ENCODE measurements at regions not wholly inside any gene's neighbourhood (a gene's known extent, or its start where the extent isn't known, plus 50 kb on each side); places are given as distances from the start of the nearest gene placed in this dataset.

DNA sequence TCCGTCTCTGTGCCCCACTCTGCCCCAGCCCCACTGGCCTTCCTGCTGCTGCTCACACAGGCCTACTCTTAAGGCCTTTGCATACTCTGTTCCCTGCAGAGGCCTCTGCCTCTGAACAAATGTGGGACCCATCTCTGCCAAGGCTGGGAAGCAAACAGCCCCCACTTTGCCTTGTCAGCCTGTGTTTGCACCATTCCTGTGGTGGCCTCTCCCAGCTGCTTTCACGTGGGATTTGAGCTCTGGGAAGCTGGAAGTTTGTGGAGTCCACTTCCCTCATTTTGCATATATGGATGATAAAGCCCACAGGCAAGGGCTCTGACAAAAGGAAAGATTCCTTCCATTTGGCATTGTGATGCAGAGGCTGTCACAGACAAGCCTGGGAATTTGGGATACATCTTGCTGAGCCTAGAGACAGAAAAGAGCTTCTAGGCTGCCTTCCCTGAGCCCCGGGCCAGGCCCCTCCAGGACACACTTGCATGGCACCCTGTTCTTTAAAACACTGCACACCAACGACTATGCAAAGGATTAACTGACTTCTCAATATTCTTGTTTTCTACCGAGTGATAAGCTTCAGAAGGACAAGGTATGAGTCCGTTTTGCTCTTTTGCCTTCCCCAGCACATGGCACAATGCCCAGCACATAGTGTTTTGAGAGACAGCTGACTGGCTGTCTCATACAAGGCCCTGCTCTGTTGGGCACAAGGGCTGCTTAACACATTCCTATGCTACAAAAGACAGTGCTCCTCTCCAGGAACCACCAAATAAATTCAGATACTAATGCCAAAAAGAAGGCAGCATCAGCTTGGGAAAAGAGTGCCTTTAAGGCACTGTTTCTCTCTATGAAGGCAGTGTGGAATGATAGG, 120.7 kb upstream of the TOPAZ1 start:
- WGBS (ENCODE audit: low lambda C conversion rate) = 69% methylated on average over 6 of the region's 6 CpGs
- ChIA-PET CTCF (interaction anchor here (0.6 kb wide), 1 partner anchor 349 kb away, joined by 4 read pairs; no protein-coding TSS in a partner anchor), POLR2A (no interaction called here)
- Histone ChIP-seq H3K4me1 (ENCODE audit: control insufficient read depth in 1 of 2, insufficient read depth in 2 of 2, low read depth in 1 of 2, low read length in 1 of 2) (no peaks in the 10 kb centered on the region), H3K27ac (ENCODE audit: low read depth in 2 of 2, low read length in 1 of 2) (no peak overlapping the region), H3K9me2 (no peaks in the 10 kb centered on the region), H2AFZ (ENCODE audit: low read depth) (no peak overlapping the region), H3K9me3 (no peaks in the 10 kb centered on the region), H4K20me1 (ENCODE audit: insufficient read depth) (no peaks in the 10 kb centered on the region), H3K27me3 (ENCODE audit: insufficient read depth) (no peaks in the 10 kb centered on the region), H3K9ac (no peak overlapping the region), H3K4me2 (no peak overlapping the region), H3K36me3 (replicated peaks in 1 of 2; ENCODE audit: control insufficient read depth in 1 of 2, insufficient read depth in 2 of 2, low read length in 1 of 2) (peaks cover 0 to 3% of the 10 kb centered on the region in 2 experiments), H3K79me2 (ENCODE audit: insufficient read depth) (no peaks in the 10 kb centered on the region), H3F3A (replicated peaks; ENCODE audit: insufficient read depth) (no peaks in the 10 kb centered on the region), H3K4me3 (ENCODE audit: low read depth in 2 of 2, low read length in 1 of 2) (no peak overlapping the region)
- TF ChIP-seq CHD2 (IDR thresholded peaks at IDR 0.05; ENCODE audit: low read length, partially characterized antibody) (no peak), RFX5 (IDR thresholded peaks at IDR 0.05; ENCODE audit: low read length) (no peak), TAF1 (IDR thresholded peaks at IDR 0.05; ENCODE audit: borderline replicate concordance, low read depth, low read length) (no peak), FOSL2 (IDR thresholded peaks at IDR 0.05; ENCODE audit: borderline replicate concordance, low read depth) (no peak), EP300 (IDR thresholded peaks at IDR 0.05; ENCODE audit: borderline replicate concordance in 1 of 2, low read depth in 1 of 2, low read length in 1 of 2) (no peak), GABPA (IDR thresholded peaks at IDR 0.05; ENCODE audit: low read depth) (no peak), SIN3A (IDR thresholded peaks at IDR 0.05; ENCODE audit: borderline replicate concordance, low read depth, low read length) (no peak), MXI1 (IDR thresholded peaks at IDR 0.05; ENCODE audit: low read depth, low read length) (no peak)
- TF ChIP-seq, protein P1, sequence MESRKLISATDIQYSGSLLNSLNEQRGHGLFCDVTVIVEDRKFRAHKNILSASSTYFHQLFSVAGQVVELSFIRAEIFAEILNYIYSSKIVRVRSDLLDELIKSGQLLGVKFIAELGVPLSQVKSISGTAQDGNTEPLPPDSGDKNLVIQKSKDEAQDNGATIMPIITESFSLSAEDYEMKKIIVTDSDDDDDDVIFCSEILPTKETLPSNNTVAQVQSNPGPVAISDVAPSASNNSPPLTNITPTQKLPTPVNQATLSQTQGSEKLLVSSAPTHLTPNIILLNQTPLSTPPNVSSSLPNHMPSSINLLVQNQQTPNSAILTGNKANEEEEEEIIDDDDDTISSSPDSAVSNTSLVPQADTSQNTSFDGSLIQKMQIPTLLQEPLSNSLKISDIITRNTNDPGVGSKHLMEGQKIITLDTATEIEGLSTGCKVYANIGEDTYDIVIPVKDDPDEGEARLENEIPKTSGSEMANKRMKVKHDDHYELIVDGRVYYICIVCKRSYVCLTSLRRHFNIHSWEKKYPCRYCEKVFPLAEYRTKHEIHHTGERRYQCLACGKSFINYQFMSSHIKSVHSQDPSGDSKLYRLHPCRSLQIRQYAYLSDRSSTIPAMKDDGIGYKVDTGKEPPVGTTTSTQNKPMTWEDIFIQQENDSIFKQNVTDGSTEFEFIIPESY (IDR thresholded peaks at IDR 0.05; ENCODE audit: borderline replicate concordance, low read depth) = no peak
- TF ChIP-seq, protein P2, sequence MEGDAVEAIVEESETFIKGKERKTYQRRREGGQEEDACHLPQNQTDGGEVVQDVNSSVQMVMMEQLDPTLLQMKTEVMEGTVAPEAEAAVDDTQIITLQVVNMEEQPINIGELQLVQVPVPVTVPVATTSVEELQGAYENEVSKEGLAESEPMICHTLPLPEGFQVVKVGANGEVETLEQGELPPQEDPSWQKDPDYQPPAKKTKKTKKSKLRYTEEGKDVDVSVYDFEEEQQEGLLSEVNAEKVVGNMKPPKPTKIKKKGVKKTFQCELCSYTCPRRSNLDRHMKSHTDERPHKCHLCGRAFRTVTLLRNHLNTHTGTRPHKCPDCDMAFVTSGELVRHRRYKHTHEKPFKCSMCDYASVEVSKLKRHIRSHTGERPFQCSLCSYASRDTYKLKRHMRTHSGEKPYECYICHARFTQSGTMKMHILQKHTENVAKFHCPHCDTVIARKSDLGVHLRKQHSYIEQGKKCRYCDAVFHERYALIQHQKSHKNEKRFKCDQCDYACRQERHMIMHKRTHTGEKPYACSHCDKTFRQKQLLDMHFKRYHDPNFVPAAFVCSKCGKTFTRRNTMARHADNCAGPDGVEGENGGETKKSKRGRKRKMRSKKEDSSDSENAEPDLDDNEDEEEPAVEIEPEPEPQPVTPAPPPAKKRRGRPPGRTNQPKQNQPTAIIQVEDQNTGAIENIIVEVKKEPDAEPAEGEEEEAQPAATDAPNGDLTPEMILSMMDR (IDR thresholded peaks at IDR 0.05) = no peak
- TF ChIP-seq, protein P3, sequence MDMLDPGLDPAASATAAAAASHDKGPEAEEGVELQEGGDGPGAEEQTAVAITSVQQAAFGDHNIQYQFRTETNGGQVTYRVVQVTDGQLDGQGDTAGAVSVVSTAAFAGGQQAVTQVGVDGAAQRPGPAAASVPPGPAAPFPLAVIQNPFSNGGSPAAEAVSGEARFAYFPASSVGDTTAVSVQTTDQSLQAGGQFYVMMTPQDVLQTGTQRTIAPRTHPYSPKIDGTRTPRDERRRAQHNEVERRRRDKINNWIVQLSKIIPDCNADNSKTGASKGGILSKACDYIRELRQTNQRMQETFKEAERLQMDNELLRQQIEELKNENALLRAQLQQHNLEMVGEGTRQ (IDR thresholded peaks at IDR 0.05; ENCODE audit: borderline replicate concordance, low read depth, low read length) = no peak
- DNase-seq = no peak
